ENCODE measurements at regions not wholly inside any gene's neighbourhood (a gene's known extent, or its start where the extent isn't known, plus 50 kb on each side); places are given as distances from the start of the nearest gene placed in this dataset.

GRCh38 chr3:80141557-80141956 is 373.8 kb upstream of the ROBO1 start:
- DNase-seq = no peak
- Histone ChIP-seq H3K27me3 (no peaks in the 10 kb centered on the region), H3K9me3 (no peaks in the 10 kb centered on the region), H3K36me3 (no peaks in the 10 kb centered on the region), H3K4me3 (no peak overlapping the region), H3K27ac (no peak overlapping the region), H3K4me1 (no peaks in the 10 kb centered on the region)
- no peak for TF ChIP-seq POLR2A (IDR thresholded peaks at IDR 0.05)
- TF ChIP-seq CTCF (IDR thresholded peaks at IDR 0.05) = no peak

- Histone ChIP-seq H3K9me3 (no peaks in the 10 kb centered on the region), H3K4me1 (no peaks in the 10 kb centered on the region), H3K27me3 (no peaks in the 10 kb centered on the region), H3K4me3 (no peak overlapping the region), H3K27ac (no peak overlapping the region), H3K36me3 (no peaks in the 10 kb centered on the region)
- TF ChIP-seq POLR2A (IDR thresholded peaks at IDR 0.05) (no peak), CTCF (IDR thresholded peaks at IDR 0.05) (no peak)
- no peak for DNase-seq
These were observed 348.5 kb upstream of the ROBO1 start for GRCh38 chr3:80116281-80116680.

- DNase-seq = no peak
- Histone ChIP-seq H3K27ac (no peak overlapping the region), H3K27me3 (no peaks in the 10 kb centered on the region), H3K36me3 (no peaks in the 10 kb centered on the region), H3K4me3 (no peak overlapping the region), H3K9me3 (no peaks in the 10 kb centered on the region), H3K4me1 (no peaks in the 10 kb centered on the region)
- TF ChIP-seq POLR2A (IDR thresholded peaks at IDR 0.05) (no peak), CTCF (IDR thresholded peaks at IDR 0.05) (no peak)
These were observed 346.9 kb upstream of the ROBO1 start for GRCh38 chr3:80114694-80115093.

- H3K27ac ChIP-seq = no peak overlapping the region
- no peaks in the 10 kb centered on the region for H3K4me1 ChIP-seq
- no peak overlapping the region for H3K4me3 ChIP-seq
- no peak for TF ChIP-seq CTCF (IDR thresholded peaks at IDR 0.05)
- TF ChIP-seq POLR2A (IDR thresholded peaks at IDR 0.05) = no peak
- no peaks in the 10 kb centered on the region for H3K36me3 ChIP-seq
- no peaks in the 10 kb centered on the region for H3K27me3 ChIP-seq
- H3K9me3 ChIP-seq = no peaks in the 10 kb centered on the region
- no peak for DNase-seq
These were observed 345.5 kb upstream of the ROBO1 start for GRCh38 chr3:80113331-80113730.

GRCh38 chr3:80099559-80100066 is 331.8 kb upstream of the ROBO1 start:
- Histone ChIP-seq H3K27me3 (no peaks in the 10 kb centered on the region), H3K36me3 (no peaks in the 10 kb centered on the region), H3K9me3 (no peaks in the 10 kb centered on the region), H3K4me1 (no peaks in the 10 kb centered on the region), H3K4me3 (no peak overlapping the region), H3K27ac (no peak overlapping the region)
- DNase-seq = no peak
- TF ChIP-seq CTCF (IDR thresholded peaks at IDR 0.05) (no peak), POLR2A (IDR thresholded peaks at IDR 0.05) (no peak)

- H3K27me3 ChIP-seq = no peaks in the 10 kb centered on the region
- DNase-seq = no peak
- H3K4me1 ChIP-seq = no peaks in the 10 kb centered on the region
- no peak overlapping the region for H3K4me3 ChIP-seq
- H3K27ac ChIP-seq = no peak overlapping the region
- no peak for TF ChIP-seq CTCF (IDR thresholded peaks at IDR 0.05)
- TF ChIP-seq POLR2A (IDR thresholded peaks at IDR 0.05) = no peak
- H3K36me3 ChIP-seq = no peaks in the 10 kb centered on the region
- no peaks in the 10 kb centered on the region for H3K9me3 ChIP-seq
These were observed 329.9 kb upstream of the ROBO1 start for GRCh38 chr3:80097674-80098073.

Data from Peyer's patch (tissue), 4 donors.